A172 (cell line): ENCODE measurements at regions not wholly inside any gene's neighbourhood (a gene's known extent, or its start where the extent isn't known, plus 50 kb on each side); places are given as distances from the start of the nearest gene placed in this dataset.
A peak's percentile ranks its signal among the peaks of the same experiment; 100 is the strongest.

Source experiments
- DNase-seq: peaks from one replicate; pipeline ENCODE4 v3.0.0-alpha.2; 2015; ENCODE audit warnings: low spot score

GRCh38 chr4:89422441-89422990, 114.9 kb upstream of the GPRIN3 start:
- no peak for DNase-seq

- no peak for DNase-seq
Measured at GRCh38 chr4:89420507-89420906, 112.9 kb upstream of the GPRIN3 start.

- no peak for DNase-seq
Measured at GRCh38 chr4:89419111-89419695, 111.6 kb upstream of the GPRIN3 start.

GRCh38 chr4:89416960-89417359, 109.4 kb upstream of the GPRIN3 start:
- no peak for DNase-seq

GRCh38 chr4:89413518-89413917, 105.9 kb upstream of the GPRIN3 start:
- no peak for DNase-seq

- no peak for DNase-seq
Measured at GRCh38 chr4:89411539-89412309, 104.1 kb upstream of the GPRIN3 start.

GRCh38 chr4:89410687-89411086, 103.1 kb upstream of the GPRIN3 start:
- DNase-seq: peak; percentile 14

- no peak for DNase-seq
Measured at GRCh38 chr4:89404530-89404929, 96.9 kb upstream of the GPRIN3 start.

GRCh38 chr4:89403826-89404225, 96.2 kb upstream of the GPRIN3 start:
- no peak for DNase-seq

GRCh38 chr4:89400287-89401035, 92.9 kb upstream of the GPRIN3 start:
- peak; percentile 67 for DNase-seq

GRCh38 chr4:89398644-89399043, 91.0 kb upstream of the GPRIN3 start:
- no peak for DNase-seq

- no peak for DNase-seq
Measured at GRCh38 chr4:89398146-89398545, 90.5 kb upstream of the GPRIN3 start.

- peak; percentile 29 for DNase-seq
Measured at GRCh38 chr4:89397441-89397840, 89.8 kb upstream of the GPRIN3 start.

GRCh38 chr4:89382439-89382838, 74.8 kb upstream of the GPRIN3 start:
- DNase-seq: peak; percentile 12

GRCh38 chr4:89380980-89381379, 73.4 kb upstream of the GPRIN3 start:
- no peak for DNase-seq

GRCh38 chr4:89379511-89380044, 72.0 kb upstream of the GPRIN3 start:
- DNase-seq: no peak

- DNase-seq: no peak
Measured at GRCh38 chr4:89373394-89373793, 65.8 kb upstream of the GPRIN3 start.

- DNase-seq: no peak
Measured at GRCh38 chr4:89371614-89372013, 64.0 kb upstream of the GPRIN3 start.

GRCh38 chr4:89369581-89369980, 62.0 kb upstream of the GPRIN3 start:
- no peak for DNase-seq

- DNase-seq: no peak
Measured at GRCh38 chr4:89368861-89369260, 61.3 kb upstream of the GPRIN3 start.

GRCh38 chr4:89365776-89366175, 58.2 kb upstream of the GPRIN3 start:
- DNase-seq: no peak

- no peak for DNase-seq
Measured at GRCh38 chr4:89365375-89365774, 57.8 kb upstream of the GPRIN3 start.
